Effector memory CD8-positive, alpha-beta T cell (primary cell): ENCODE measurements at regions not wholly inside any gene's neighbourhood (a gene's known extent, or its start where the extent isn't known, plus 50 kb on each side); places are given as distances from the start of the nearest gene placed in this dataset.
"Not testable (repeated sequence)": the region's sequence is repeated elsewhere in the genome, so short reads cannot be mapped to it uniquely, and the experiment has no call there.

Source experiments
- ATAC-seq: fragments of 150-1000 bp; cut with Tn5 transposase; replicated peaks from 2 replicates; pipeline ENCODE4 v1.10.0; 2021; ENCODE audit warnings: mild to moderate bottlenecking, moderate library complexity
- DNase-seq, 3 experiments: peaks; one replicate each; pipeline ENCODE4 v3.0.0; 2021
- H3K27ac Mint-ChIP-seq, 2 donors: one replicate each; pipeline ENCODE4 v1.8.0; 2022; ENCODE audit warnings: mild to moderate bottlenecking in 2 of 2, mixed read lengths in 2 of 2, moderate library complexity in 2 of 2
- H3K27me3 Mint-ChIP-seq, 2 donors: one replicate each; pipeline ENCODE4 v1.8.0; 2022; ENCODE audit warnings: mixed read lengths in 2 of 2
- H3K36me3 Mint-ChIP-seq: one replicate; pipeline ENCODE4 v1.8.0; 2022; ENCODE audit warnings: mild to moderate bottlenecking, moderate library complexity, mixed read lengths; ENCODE audit not compliant: insufficient read depth
- H3K4me1 Mint-ChIP-seq, 2 donors: one replicate each; pipeline ENCODE4 v1.8.0; 2022; ENCODE audit warnings: low read depth in 2 of 2, mixed read lengths in 2 of 2
- H3K4me3 Mint-ChIP-seq, 2 donors: one replicate each; pipeline ENCODE4 v1.8.0; 2022; ENCODE audit warnings: mild to moderate bottlenecking in 2 of 2, mixed read lengths in 2 of 2, moderate library complexity in 2 of 2
- H3K9me3 Mint-ChIP-seq, 2 donors: one replicate each; pipeline ENCODE4 v1.8.0; 2022; ENCODE audit warnings: mixed read lengths in 2 of 2

DNA sequence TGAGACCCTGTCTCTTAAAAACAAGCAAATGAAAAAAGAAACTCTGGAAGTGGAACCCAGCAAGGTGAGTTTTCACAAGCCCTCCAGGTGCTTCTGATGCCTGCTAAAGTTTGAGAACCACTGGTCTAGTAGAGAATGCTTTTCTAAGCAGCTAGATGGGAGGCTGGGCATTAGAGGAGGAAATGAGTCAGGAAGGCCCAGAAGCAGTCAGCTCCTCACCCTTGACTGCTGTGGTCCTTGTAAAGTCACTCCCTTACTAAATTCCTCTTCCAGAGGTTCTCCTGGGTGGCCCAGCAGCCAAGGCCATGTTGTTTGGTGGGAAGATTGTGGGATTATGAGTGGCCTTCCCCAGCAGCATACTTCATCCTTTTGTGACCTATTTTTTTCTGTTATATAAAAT lies 52.0 kb upstream of the FYN start:
- peaks cover 0 to 3% of the 10 kb centered on the region in 2 donors for H3K4me1 Mint-ChIP-seq
- ATAC-seq = no peak
- DNase-seq = no peak

DNA sequence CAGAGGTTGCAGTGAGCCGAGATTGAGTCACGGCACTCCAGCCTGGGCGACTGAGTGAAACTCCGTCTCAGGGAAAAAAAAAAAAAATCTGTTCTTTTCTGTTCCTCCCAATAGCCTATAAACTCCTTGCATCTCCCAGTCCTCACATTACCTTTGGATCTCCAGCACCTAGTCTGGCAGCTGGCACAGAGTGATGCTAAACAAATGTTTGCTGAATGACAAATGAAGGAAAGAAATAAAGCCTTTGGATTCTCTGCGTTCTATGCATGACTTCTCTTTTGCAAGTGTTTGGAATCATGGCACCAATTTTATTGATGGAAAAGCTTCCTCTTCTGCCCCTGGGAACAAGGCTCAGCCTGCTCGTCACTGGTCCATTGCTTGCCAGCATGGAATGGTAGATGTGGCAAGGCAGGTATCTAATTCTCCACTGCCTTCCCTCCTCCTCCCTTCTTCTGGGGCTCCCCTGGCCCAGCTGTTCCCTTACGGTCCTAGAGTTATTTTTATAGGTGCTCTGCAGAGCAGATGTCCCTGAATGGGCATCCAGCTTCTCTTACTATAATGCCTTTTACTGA lies 53.6 kb upstream of the FYN start:
- H3K4me1 Mint-ChIP-seq = peaks cover 0 to 2% of the 10 kb centered on the region in 2 donors
- no peak overlapping the region for H3K4me3 Mint-ChIP-seq
- no peaks in the 10 kb centered on the region for H3K36me3 Mint-ChIP-seq
- peaks cover 0 to 4% of the 10 kb centered on the region in 2 donors for H3K9me3 Mint-ChIP-seq
- H3K27ac Mint-ChIP-seq = no peak overlapping the region
- DNase-seq (no peak), ATAC-seq (no peak)
- no peaks in the 10 kb centered on the region for H3K27me3 Mint-ChIP-seq

More for the DNA sequence above, 52.0 kb upstream of the FYN start:
- no peaks in the 10 kb centered on the region for H3K36me3 Mint-ChIP-seq
- no peaks in the 10 kb centered on the region for H3K27me3 Mint-ChIP-seq
- peak overlapping the region; percentile 16 to 57 for H3K27ac Mint-ChIP-seq
- H3K4me3 Mint-ChIP-seq = no peak overlapping the region
- H3K9me3 Mint-ChIP-seq = no peaks in the 10 kb centered on the region

DNA sequence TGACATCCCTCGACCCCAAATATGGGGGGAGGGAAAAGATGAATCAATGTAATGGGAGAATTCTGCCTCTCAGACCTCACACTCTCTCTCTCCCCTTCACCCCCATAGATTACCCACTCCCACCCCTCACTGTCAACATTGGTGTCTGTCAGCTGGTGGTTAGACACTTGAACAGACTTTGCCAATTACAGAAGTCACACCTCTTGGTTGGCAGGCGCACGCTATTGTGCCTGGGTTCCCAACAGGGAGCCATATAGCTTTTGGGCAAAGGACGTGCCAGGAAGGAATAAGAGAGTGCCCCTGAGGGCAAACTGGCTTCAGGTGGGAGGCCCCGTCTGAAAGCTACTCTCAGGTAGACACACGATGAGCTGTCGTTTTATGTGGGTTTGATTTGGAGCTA lies 54.1 kb upstream of the FYN start:
- no peak overlapping the region for H3K27ac Mint-ChIP-seq
- H3K4me1 Mint-ChIP-seq = peaks cover 0 to 2% of the 10 kb centered on the region in 2 donors
- H3K36me3 Mint-ChIP-seq = peaks cover 2% of the 10 kb centered on the region
- no peak for ATAC-seq
- no peak for DNase-seq
- peaks cover 0 to 9% of the 10 kb centered on the region in 2 donors for H3K9me3 Mint-ChIP-seq
- H3K27me3 Mint-ChIP-seq = no peaks in the 10 kb centered on the region
- no peak overlapping the region for H3K4me3 Mint-ChIP-seq

DNA sequence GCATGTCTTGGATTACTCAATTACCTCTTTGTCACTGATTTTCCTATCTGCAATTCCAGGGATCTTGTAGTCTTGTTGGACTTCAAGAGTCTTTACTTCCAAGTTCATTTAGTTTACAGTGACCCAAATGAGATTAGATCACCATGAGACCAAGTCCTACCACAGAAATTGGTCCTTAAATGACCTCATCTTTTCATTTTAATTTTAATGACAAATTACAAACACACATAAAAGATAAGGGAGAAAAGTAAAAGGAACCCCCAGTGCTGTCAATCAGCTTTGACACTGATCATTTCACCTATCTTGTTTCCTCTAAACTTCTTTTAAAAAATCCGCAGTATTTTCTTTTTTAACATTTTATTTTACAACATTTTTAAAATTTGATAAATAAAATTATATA lies 54.9 kb upstream of the FYN start:
- peaks cover 2% of the 10 kb centered on the region for H3K36me3 Mint-ChIP-seq

DNA sequence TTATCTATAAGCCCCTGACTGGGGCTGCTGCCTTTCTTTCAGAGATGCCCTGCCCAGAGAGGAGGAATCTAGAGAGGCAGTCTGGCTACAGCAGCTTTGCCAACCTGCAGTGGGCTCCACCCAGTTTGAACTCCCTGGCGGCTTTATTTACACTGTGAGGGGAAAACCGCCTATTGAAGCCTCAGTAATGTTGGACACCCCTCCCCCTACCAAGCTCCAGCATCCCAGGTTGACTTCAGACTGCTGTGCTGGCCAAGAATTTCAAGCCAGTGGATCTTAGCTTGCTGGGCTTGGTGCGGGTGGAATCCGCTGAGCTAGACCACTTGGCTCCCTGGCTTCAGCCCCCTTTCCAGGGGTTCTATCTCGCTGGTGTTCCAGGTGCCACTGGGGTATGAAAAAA lies 61.4 kb upstream of the FYN start:
- not testable (repeated sequence) for H3K27me3 Mint-ChIP-seq, ATAC-seq

More for the DNA sequence above, 54.9 kb upstream of the FYN start:
- Mint-ChIP-seq H3K4me3 (no peak overlapping the region), H3K27me3 (no peaks in the 10 kb centered on the region), H3K4me1 (peaks cover 0 to 2% of the 10 kb centered on the region in 2 donors), H3K27ac (no peak overlapping the region), H3K9me3 (peaks cover 0 to 16% of the 10 kb centered on the region in 2 donors)
- ATAC-seq (no peak), DNase-seq (no peak)

DNA sequence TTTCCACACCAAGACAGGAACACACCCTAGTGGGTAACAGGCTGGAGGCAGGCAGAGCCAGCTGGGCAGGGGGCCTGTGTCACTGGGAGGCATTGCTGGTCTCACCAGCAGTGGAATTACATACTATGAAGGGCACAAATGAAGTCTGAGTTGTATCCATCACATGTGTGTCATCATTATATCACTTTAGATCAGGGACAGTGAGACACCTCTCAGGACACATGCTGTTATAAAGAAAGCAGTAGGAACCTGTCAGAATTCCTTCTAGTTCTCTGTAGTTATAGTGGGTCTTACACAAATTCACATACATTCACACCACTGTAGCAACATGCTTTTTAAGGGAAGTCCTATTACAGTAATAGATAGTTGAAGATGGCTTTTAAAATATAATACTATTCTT lies 63.5 kb upstream of the FYN start:
- H3K27me3 Mint-ChIP-seq = peaks cover 0 to 9% of the 10 kb centered on the region in 2 donors
- H3K4me3 Mint-ChIP-seq = no peak overlapping the region
- no peak overlapping the region for H3K27ac Mint-ChIP-seq
- no peak for DNase-seq
- no peak for ATAC-seq
- peaks cover 2% of the 10 kb centered on the region for H3K36me3 Mint-ChIP-seq
- peaks cover 0 to 13% of the 10 kb centered on the region in 2 donors for H3K9me3 Mint-ChIP-seq
- peaks cover 0 to 4% of the 10 kb centered on the region in 2 donors for H3K4me1 Mint-ChIP-seq

More for the DNA sequence above, 61.4 kb upstream of the FYN start:
- not testable (repeated sequence) for H3K4me1 Mint-ChIP-seq, H3K36me3 Mint-ChIP-seq, H3K4me3 Mint-ChIP-seq, DNase-seq, H3K27ac Mint-ChIP-seq
- H3K9me3 Mint-ChIP-seq = peaks cover 0 to 16% of the 10 kb centered on the region in 2 donors

DNA sequence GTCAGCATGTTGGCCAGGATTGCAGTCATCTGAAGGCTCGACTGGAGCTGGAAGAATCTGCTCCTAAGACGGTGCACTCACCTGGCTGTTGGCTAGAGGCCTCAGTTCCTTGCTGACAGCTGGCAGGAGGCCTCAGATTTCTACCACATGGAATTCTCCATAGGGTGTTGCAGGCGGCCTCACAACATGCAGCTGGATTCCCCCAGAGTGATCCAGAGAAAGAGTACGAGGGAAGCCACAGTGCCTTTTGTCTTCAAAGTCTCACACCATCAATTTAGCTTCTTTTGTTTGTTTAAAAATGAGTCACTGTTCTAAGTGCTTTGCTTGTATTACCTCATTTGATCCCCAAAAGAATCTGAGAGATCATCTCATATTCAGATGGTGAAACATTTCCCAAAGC lies 65.5 kb upstream of the FYN start:
- Mint-ChIP-seq H3K27me3 (peaks cover 0 to 9% of the 10 kb centered on the region in 2 donors), H3K27ac (no peak overlapping the region), H3K4me3 (no peak overlapping the region), H3K36me3 (no peaks in the 10 kb centered on the region), H3K4me1 (peaks cover 0 to 4% of the 10 kb centered on the region in 2 donors), H3K9me3 (no peaks in the 10 kb centered on the region)
- ATAC-seq (no peak), DNase-seq (no peak)

DNA sequence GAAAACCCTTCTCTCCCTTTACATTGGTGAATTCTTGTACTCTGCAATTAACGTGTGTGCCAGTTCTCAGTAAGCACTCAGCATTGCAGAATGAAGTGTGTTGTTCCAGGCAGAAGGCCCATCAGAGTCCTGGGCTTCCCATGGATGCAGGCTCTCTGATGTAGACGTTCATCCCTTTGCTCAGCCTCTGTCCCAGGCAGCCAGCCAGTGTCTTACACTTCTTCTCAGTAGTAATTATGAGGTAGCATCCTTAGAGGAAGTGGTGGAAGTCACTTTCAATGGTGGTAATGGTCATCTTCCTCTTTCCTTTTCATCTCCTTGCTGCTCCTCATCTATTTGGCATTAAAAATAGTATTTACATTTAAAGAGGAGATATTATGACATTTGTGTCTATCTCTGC lies 66.7 kb upstream of the FYN start:
- H3K4me3 Mint-ChIP-seq = no peak overlapping the region
- H3K27ac Mint-ChIP-seq = no peak overlapping the region
- DNase-seq (no peak), ATAC-seq (no peak)
- H3K27me3 Mint-ChIP-seq = peaks cover 0 to 16% of the 10 kb centered on the region in 2 donors
- H3K9me3 Mint-ChIP-seq = no peaks in the 10 kb centered on the region
- no peaks in the 10 kb centered on the region for H3K36me3 Mint-ChIP-seq
- H3K4me1 Mint-ChIP-seq = peaks cover 0 to 4% of the 10 kb centered on the region in 2 donors

DNA sequence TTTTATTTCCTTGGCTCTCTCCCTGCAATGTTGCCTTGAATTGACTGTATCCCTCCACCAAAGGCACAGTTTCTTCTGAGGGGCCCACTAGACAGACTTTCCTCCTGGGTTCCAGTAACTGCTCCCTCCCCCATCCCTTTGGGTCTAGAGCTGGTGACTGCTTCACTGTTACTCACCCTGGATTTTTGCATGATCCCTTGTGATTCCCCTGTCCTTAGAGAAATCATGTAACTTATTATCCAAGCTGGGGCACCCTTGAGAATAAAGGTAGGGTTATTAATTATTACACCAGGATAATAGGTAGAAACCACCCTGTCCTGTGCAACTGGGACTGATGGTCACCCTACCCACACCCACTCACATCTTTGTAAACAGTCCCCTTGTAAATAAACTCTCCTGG lies 67.5 kb upstream of the FYN start:
- H3K27ac Mint-ChIP-seq = no peak overlapping the region
- DNase-seq = no peak
- H3K36me3 Mint-ChIP-seq = no peaks in the 10 kb centered on the region
- H3K4me3 Mint-ChIP-seq = no peak overlapping the region
- no peaks in the 10 kb centered on the region for H3K9me3 Mint-ChIP-seq
- H3K4me1 Mint-ChIP-seq = peaks cover 0 to 4% of the 10 kb centered on the region in 2 donors
- peaks cover 0 to 11% of the 10 kb centered on the region in 2 donors for H3K27me3 Mint-ChIP-seq
- ATAC-seq = no peak

DNA sequence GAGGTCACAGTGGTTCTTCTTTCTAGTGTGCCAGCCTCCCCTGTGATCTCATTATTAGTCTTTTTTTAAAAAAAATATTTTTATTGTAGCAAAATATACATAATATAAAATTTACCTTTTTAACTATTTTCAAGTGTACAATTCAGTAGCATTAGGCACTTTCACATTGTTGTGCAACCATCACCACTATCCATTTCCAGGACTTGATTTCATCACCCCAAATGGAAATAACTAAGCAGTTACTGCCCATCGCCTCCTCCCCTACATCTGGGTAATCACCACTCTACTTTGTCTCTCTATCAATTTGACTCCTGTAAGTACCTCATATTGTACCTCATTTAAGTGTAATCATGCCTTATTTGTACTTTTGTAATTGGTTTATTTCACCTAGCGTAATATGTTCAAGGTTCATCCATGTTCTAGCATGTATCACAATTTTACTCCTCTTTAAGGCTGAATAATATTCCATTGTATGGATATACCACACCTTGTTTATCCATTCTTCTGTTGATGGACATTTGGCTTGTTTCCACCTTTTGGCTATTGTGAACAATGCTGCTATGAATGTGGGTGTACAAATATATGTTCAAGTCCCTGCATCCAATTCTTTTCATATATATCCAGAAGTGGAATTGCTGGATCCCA lies 68.6 kb upstream of the FYN start:
- Mint-ChIP-seq H3K9me3 (no peaks in the 10 kb centered on the region), H3K27ac (no peak overlapping the region), H3K36me3 (no peaks in the 10 kb centered on the region), H3K4me3 (no peak overlapping the region), H3K4me1 (peaks cover 0 to 4% of the 10 kb centered on the region in 2 donors), H3K27me3 (peaks cover 0 to 7% of the 10 kb centered on the region in 2 donors)
- no peak for ATAC-seq
- no peak for DNase-seq

DNA sequence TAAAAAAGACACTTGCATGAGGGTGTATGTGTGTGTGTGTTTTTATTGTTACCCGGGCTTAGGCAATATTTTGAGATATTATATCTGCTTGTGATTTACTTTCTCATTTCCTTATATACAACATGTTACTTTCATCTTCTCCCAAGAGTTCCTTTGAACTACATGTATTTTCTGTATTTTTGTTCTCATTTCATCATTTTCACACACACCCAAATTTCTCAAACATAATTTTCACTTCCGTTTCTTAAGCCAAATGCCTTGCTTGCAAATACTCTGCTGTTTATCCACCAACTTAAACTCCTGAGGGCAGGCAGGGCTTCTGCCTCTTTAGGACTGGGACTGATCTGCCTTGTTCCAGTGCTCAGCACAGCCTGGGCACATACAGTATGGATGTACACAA lies 69.3 kb upstream of the FYN start:
- ATAC-seq = no peak
- no peak overlapping the region for H3K4me3 Mint-ChIP-seq
- DNase-seq = no peak
- H3K4me1 Mint-ChIP-seq = peaks cover 0 to 4% of the 10 kb centered on the region in 2 donors
- H3K27me3 Mint-ChIP-seq = peaks cover 0 to 7% of the 10 kb centered on the region in 2 donors
- H3K27ac Mint-ChIP-seq = no peak overlapping the region
- H3K36me3 Mint-ChIP-seq = no peaks in the 10 kb centered on the region
- no peaks in the 10 kb centered on the region for H3K9me3 Mint-ChIP-seq

DNA sequence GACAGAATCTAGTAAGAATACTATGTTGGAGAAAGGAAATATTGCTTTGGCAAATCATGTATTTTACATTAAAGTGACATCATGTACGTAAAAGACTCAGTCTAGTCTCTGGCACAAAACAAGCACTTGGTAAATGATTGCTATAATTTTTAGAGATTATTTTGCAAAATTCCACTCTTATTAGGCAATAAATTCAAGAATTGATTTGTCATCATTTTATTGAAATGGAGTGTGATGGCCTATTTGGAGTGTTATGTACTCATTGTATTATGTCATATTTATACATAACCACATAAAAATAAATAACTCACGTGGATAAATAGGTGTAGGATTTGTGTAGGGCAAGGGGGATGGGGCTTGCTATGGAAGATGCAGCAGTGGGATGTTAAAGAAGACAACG lies 70.0 kb upstream of the FYN start:
- peaks cover 2 to 7% of the 10 kb centered on the region in 2 donors for H3K27me3 Mint-ChIP-seq
- H3K4me1 Mint-ChIP-seq = peaks cover 0 to 4% of the 10 kb centered on the region in 2 donors
- ATAC-seq (no peak), DNase-seq (no peak)
- H3K27ac Mint-ChIP-seq = no peak overlapping the region
- no peaks in the 10 kb centered on the region for H3K9me3 Mint-ChIP-seq
- no peaks in the 10 kb centered on the region for H3K36me3 Mint-ChIP-seq
- H3K4me3 Mint-ChIP-seq = no peak overlapping the region

DNA sequence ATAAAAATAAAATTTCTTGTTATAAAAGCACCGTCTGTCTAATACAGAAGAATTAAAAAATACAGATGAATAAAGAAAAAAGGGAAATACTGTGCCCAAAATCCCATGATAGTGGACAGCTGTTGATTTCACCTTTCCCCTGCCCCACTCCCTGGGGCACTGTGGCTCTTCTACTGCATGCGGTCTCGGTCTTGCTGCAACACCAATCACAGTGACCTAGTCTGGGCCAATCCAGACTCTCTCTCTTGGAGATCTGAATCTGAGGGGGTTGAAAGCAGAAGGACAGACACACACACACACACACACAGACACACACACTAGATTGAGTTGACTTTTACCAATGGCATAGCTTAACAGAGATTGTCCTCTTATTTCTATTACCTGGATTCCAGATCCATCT lies 70.5 kb upstream of the FYN start:
- DNase-seq (no peak), ATAC-seq (no peak)
- H3K4me3 Mint-ChIP-seq = no peak overlapping the region
- H3K27me3 Mint-ChIP-seq = peaks cover 6 to 8% of the 10 kb centered on the region in 2 donors
- H3K36me3 Mint-ChIP-seq = no peaks in the 10 kb centered on the region
- peaks cover 0 to 4% of the 10 kb centered on the region in 2 donors for H3K4me1 Mint-ChIP-seq
- H3K9me3 Mint-ChIP-seq = no peaks in the 10 kb centered on the region
- H3K27ac Mint-ChIP-seq = no peak overlapping the region

DNA sequence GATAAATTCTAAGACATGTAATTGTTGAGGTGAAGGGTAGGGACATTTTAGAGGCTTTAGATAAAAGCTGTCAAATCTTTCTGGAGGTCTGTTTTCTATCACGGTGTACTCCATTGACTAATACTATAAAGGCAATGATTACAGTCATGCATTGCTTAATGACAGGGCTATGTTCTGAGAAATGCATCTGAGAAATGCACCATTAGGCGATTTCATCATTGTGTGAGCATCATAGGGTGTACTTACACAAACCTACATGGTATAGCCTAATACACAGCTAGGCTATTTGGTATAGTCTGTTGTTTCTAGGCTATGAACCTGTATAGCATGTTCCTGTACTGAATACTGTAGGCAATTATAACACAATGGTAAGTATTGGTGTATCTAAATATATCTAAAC lies 71.3 kb upstream of the FYN start:
- peaks cover 0 to 4% of the 10 kb centered on the region in 2 donors for H3K4me1 Mint-ChIP-seq
- H3K9me3 Mint-ChIP-seq = no peaks in the 10 kb centered on the region
- H3K27ac Mint-ChIP-seq = no peak overlapping the region
- no peak overlapping the region for H3K4me3 Mint-ChIP-seq
- H3K27me3 Mint-ChIP-seq = peaks cover 6 to 15% of the 10 kb centered on the region in 2 donors
- H3K36me3 Mint-ChIP-seq = no peaks in the 10 kb centered on the region
- no peak for ATAC-seq
- DNase-seq = no peak
